Body of pancreas (tissue), 4 donors: ENCODE measurements at regions not wholly inside any gene's neighbourhood (a gene's known extent, or its start where the extent isn't known, plus 50 kb on each side); places are given as distances from the start of the nearest gene placed in this dataset.

Experiments used
- ATAC-seq: fragments of 150-250 bp; one replicate; pipeline ENCODE4 v1.9.1; 2016
- DNase-seq, 4 donors: peaks; one replicate each; pipeline ENCODE4 v3.0.0-alpha.2; 2019
- H3K27ac ChIP-seq, 4 donors: fragments of 200-600 bp; sonication (generic); 1 replicate in 3 of 4; 2 replicates in 1 of 4; pipeline versions ENCODE4 v1.5.1 to v1.6.1; 2016 to 2019; ENCODE audit warnings: mild to moderate bottlenecking in 1 of 4, mixed read lengths in 1 of 4, moderate library complexity in 1 of 4
- H3K27me3 ChIP-seq, 2 donors: fragments of 200-600 bp; sonication (generic); one replicate each; pipeline ENCODE4 v1.6.0; 2016; ENCODE audit warnings: mild to moderate bottlenecking in 1 of 2
- H3K36me3 ChIP-seq, 2 donors: fragments of 200-600 bp; sonication (generic); replicated peaks in 1 of 2; 2 replicates each; pipeline ENCODE4 v1.5.1; 2016; ENCODE audit warnings: low read depth in 2 of 2; ENCODE audit not compliant: insufficient read depth in 1 of 2
- H3K4me1 ChIP-seq: fragments of 200-600 bp; sonication (generic); one replicate; pipeline ENCODE4 v1.6.0; 2016
- H3K4me3 ChIP-seq, 2 donors: fragments of 200-600 bp; sonication (generic); 1 replicate in 1 of 2; 2 replicates in 1 of 2; pipeline ENCODE4 v1.5.1; 2016 to 2019
- H3K9me3 ChIP-seq, 3 donors: fragments of 200-600 bp; sonication (generic); 1 replicate in 2 of 3; 2 replicates in 1 of 3; pipeline ENCODE4 v1.5.1; 2016
- CTCF ChIP-seq, 7 experiments: fragments of 450-650 bp in 4 of 7; fragments of 200-600 bp in 3 of 7; sonication (generic) in 3 of 7; IDR thresholded peaks; one replicate each; pipeline ENCODE4 v1.5.1; 2016 to 2019; ENCODE audit warnings: antibody characterized with exemption in 7 of 7
- POLR2A ChIP-seq, 3 donors: fragments of 450-650 bp; IDR thresholded peaks; one replicate each; pipeline ENCODE4 v1.6.1; 2016; ENCODE audit warnings: antibody characterized with exemption in 3 of 3, mild to moderate bottlenecking in 2 of 3
- WGBS, 2 donors: methylation state at CpG; one replicate each; pipeline ENCODE4 v1.1.5; 2017; 5-methylcytosine and 5-hydroxymethylcytosine counted together
- intact Hi-C: fragments of 100-400 bp; cut with DNase I; formaldehyde crosslinking; loops from one replicate; pipeline ENCODE4 v1.15.1; 2023

GRCh38 chr16:11422381-11423314, 77.4 kb downstream of the RMI2 start:
- 75 to 80% methylated on average over 11 to 26 of the region's 26 CpGs for WGBS, 2 donors
- intact Hi-C loops: loop anchor here (10.0 kb wide), 1 partner anchor 1378 kb away; no protein-coding TSS in a partner anchor
- no peaks in the 10 kb centered on the region for H3K27me3 ChIP-seq
- ATAC-seq (no peak), DNase-seq (no peak)
- no peak overlapping the region for H3K27ac ChIP-seq
- H3K36me3 ChIP-seq: no peaks in the 10 kb centered on the region
- no peak for TF ChIP-seq POLR2A (IDR thresholded peaks at IDR 0.05)
- no peak for TF ChIP-seq CTCF (IDR thresholded peaks at IDR 0.05)
- no peaks in the 10 kb centered on the region for H3K4me1 ChIP-seq
- no peak overlapping the region for H3K4me3 ChIP-seq
- H3K9me3 ChIP-seq: no peaks in the 10 kb centered on the region

GRCh38 chr16:11423315-11424117, 78.3 kb downstream of the RMI2 start:
- ATAC-seq (no peak), DNase-seq (no peak)
- Histone ChIP-seq H3K27me3 (no peaks in the 10 kb centered on the region), H3K9me3 (no peaks in the 10 kb centered on the region), H3K4me1 (no peaks in the 10 kb centered on the region), H3K4me3 (no peak overlapping the region), H3K36me3 (no peaks in the 10 kb centered on the region), H3K27ac (no peak overlapping the region)
- intact Hi-C loops: loop anchor here (10.0 kb wide), 1 partner anchor 1379 kb away; no protein-coding TSS in a partner anchor
- TF ChIP-seq CTCF (IDR thresholded peaks at IDR 0.05) (no peak), POLR2A (IDR thresholded peaks at IDR 0.05) (no peak)
- 75 to 83% methylated on average over 11 to 24 of the region's 24 CpGs for WGBS, 2 donors

DNA sequence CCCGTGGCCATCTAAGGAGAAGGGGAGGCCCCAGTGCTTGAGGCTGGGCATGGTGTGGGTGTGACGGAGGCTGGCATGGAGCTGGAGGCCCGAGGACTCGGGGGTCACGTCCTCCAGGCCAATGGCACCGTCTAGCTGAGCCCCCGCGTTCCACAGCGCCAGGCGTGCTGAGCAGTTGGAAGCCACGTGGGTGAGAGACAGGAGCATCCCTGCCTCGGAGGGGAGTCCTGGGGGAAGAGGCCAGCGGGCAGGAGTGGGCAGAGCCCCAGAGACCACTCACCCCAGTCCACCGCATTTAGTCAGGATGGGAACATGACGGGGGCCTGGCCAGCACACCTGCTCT, 78.8 kb downstream of the RMI2 start:
- H3K36me3 ChIP-seq: no peaks in the 10 kb centered on the region
- 84 to 100% methylated on average over 5 to 14 of the region's 15 CpGs for WGBS, 2 donors
- H3K4me1 ChIP-seq: no peaks in the 10 kb centered on the region
- ATAC-seq (no peak), DNase-seq (no peak)
- intact Hi-C loops: loop anchor here (10.0 kb wide), 1 partner anchor 1379 kb away; no protein-coding TSS in a partner anchor
- H3K27me3 ChIP-seq: no peaks in the 10 kb centered on the region
- TF ChIP-seq POLR2A (IDR thresholded peaks at IDR 0.05) (no peak), CTCF (IDR thresholded peaks at IDR 0.05) (no peak)
- no peak overlapping the region for H3K4me3 ChIP-seq
- H3K9me3 ChIP-seq: no peaks in the 10 kb centered on the region
- H3K27ac ChIP-seq: no peak overlapping the region

GRCh38 chr16:11425140-11425539, 79.9 kb downstream of the RMI2 start:
- no peak for DNase-seq
- no peak for TF ChIP-seq POLR2A (IDR thresholded peaks at IDR 0.05)
- TF ChIP-seq CTCF (IDR thresholded peaks at IDR 0.05): no peak
- peaks cover 8% of the 10 kb centered on the region for H3K4me1 ChIP-seq
- intact Hi-C loops: loop anchor here (10.0 kb wide), 1 partner anchor 1380 kb away; no protein-coding TSS in a partner anchor
- 74 to 94% methylated on average over 6 to 9 of the region's 14 CpGs for WGBS, 2 donors
- H3K27ac ChIP-seq: no peak overlapping the region
- H3K9me3 ChIP-seq: no peaks in the 10 kb centered on the region
- no peak for ATAC-seq
- no peaks in the 10 kb centered on the region for H3K27me3 ChIP-seq
- H3K4me3 ChIP-seq: no peak overlapping the region
- H3K36me3 ChIP-seq: no peaks in the 10 kb centered on the region
